ENCODE measurements at regions not wholly inside any gene's neighbourhood (a gene's known extent, or its start where the extent isn't known, plus 50 kb on each side); places are given as distances from the start of the nearest gene placed in this dataset.

GRCh38 chr9:71218774-71219173 lies 97.4 kb upstream of the TRPM3 start:
- Histone ChIP-seq H2BK5ac (ENCODE audit: low read depth, low read length) (no peak overlapping the region), H3K14ac (ENCODE audit: insufficient read length) (no peak overlapping the region), H3K18ac (ENCODE audit: extremely low read depth, low read length) (no peak overlapping the region), H4K8ac (ENCODE audit: extremely low read depth, insufficient read depth, low read length) (no peak overlapping the region), H3K23ac (ENCODE audit: insufficient read length) (no peak overlapping the region), H4K5ac (ENCODE audit: insufficient read length, low read depth, low read length) (no peak overlapping the region), H3K4me2 (ENCODE audit: insufficient read depth in 1 of 2, low read depth in 2 of 2, low read length in 2 of 2) (no peak overlapping the region), H3K4ac (replicated peaks; ENCODE audit: insufficient read length, low read depth, low read length) (no peak overlapping the region), H3K4me3 (ENCODE audit: extremely low read depth in 1 of 4, insufficient read depth in 2 of 4, low read depth in 3 of 4, low read length in 4 of 4) (no peak overlapping the region), H2BK12ac (ENCODE audit: low read depth, low read length) (no peak overlapping the region), H3K9ac (replicated peaks in 1 of 4; ENCODE audit: extremely low read depth in 1 of 4, low read depth in 3 of 4, low read length in 3 of 4) (no peak overlapping the region), H2BK120ac (replicated peaks; ENCODE audit: low read depth, low read length) (no peak overlapping the region), H2AK5ac (ENCODE audit: low read depth, low read length) (no peak overlapping the region), H3K79me2 (ENCODE audit: control insufficient read depth in 1 of 2, insufficient read depth in 2 of 2, low read length in 2 of 2) (no peaks in the 10 kb centered on the region), H2AFZ (ENCODE audit: low read length) (no peak overlapping the region), H3K27ac (ENCODE audit: low read depth, low read length) (no peak overlapping the region), H3K23me2 (ENCODE audit: low read depth, low read length) (no peaks in the 10 kb centered on the region), H2BK20ac (ENCODE audit: low read length) (no peak overlapping the region), H4K91ac (replicated peaks; ENCODE audit: insufficient read length, low read length) (no peak overlapping the region), H2BK15ac (ENCODE audit: low read length) (no peak overlapping the region), H3K27me3 (replicated peaks in 1 of 4; ENCODE audit: control insufficient read depth in 3 of 4, extremely low read depth in 1 of 4, insufficient read depth in 3 of 4, low read length in 3 of 4) (no peaks in the 10 kb centered on the region), H3K79me1 (ENCODE audit: low read depth, low read length) (no peaks in the 10 kb centered on the region), H3K56ac (replicated peaks; ENCODE audit: insufficient read length, low read depth, low read length) (no peak overlapping the region), H3K4me1 (replicated peaks in 1 of 4; ENCODE audit: control insufficient read depth in 3 of 4, insufficient read depth in 4 of 4, low read length in 3 of 4) (no peaks in the 10 kb centered on the region; a peak in 1 of 7 replicates), H3K9me3 (ENCODE audit: insufficient read depth in 2 of 2, low read depth in 1 of 2, low read length in 1 of 2) (peaks cover 0 to 3% of the 10 kb centered on the region in 2 experiments; a peak in 1 of 4 replicates), H4K20me1 (replicated peaks in 1 of 2; ENCODE audit: control insufficient read depth in 1 of 2, insufficient read depth in 2 of 2, low read length in 2 of 2) (no peaks in the 10 kb centered on the region), H3K36me3 (ENCODE audit: control insufficient read depth in 2 of 4, insufficient read depth in 4 of 4, low read length in 3 of 4) (no peaks in the 10 kb centered on the region)
- 79% methylated on average over 4 of the region's 4 CpGs; no CpG with 5 or more reads in 1 of the 2 experiments for WGBS, 2 experiments (ENCODE audit: extremely low coverage in 1 of 2, insufficient coverage in 1 of 2, insufficient read length in 1 of 2, insufficient replicate concordance in 2 of 2, low coverage in 1 of 2, low lambda C conversion rate in 2 of 2, missing lambda C conversion rate in 1 of 2)
- TF ChIP-seq BCL11A (IDR thresholded peaks at IDR 0.05; ENCODE audit: low read depth in 2 of 2, low read length in 2 of 2) (no peak), ATF2 (IDR thresholded peaks at IDR 0.05; ENCODE audit: low read length) (no peak), TAF1 (IDR thresholded peaks at IDR 0.05; ENCODE audit: low read depth, low read length) (no peak)
- POLR2A ChIA-PET (ENCODE audit: partially characterized antibody) = no interaction called here
- CTCF ChIA-PET (ENCODE audit: partially characterized antibody) = no interaction called here
- FAIRE-seq (no peak), DNase-seq (ENCODE audit: low read depth in 1 of 2, low spot score in 2 of 2) (no peak)
